ENCODE measurements at regions not wholly inside any gene's neighbourhood (a gene's known extent, or its start where the extent isn't known, plus 50 kb on each side); places are given as distances from the start of the nearest gene placed in this dataset.

DNA sequence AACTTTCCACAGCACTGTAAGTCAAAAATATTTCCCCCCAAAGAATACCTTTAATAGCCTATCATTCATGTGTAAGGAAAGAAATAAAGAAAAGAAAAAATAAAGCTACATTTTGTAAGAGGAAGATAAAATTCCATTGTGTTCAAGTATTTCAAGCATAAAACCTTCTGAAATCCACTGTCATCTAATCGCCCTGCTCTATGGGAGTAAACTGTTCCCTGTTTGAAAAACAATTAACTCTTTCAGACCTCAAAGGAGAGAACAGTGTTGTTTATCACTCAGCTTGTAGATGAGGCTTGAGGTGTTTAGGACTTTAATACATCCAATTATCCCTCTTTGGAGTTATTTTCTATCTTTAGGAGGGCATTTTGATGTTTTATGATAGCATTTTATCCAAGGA, 112.2 kb upstream of the REG3G start:
- no peaks in the 10 kb centered on the region for H3K4me1 Mint-ChIP-seq
- no peak for ATAC-seq (replicated peaks)
- no peak overlapping the region for H3K4me3 Mint-ChIP-seq
- DNase-seq: no peak
- no peaks in the 10 kb centered on the region for H3K27me3 Mint-ChIP-seq
- no peaks in the 10 kb centered on the region for H3K9me3 Mint-ChIP-seq
- no peak overlapping the region for H3K27ac Mint-ChIP-seq
- H3K36me3 Mint-ChIP-seq: no peaks in the 10 kb centered on the region

DNA sequence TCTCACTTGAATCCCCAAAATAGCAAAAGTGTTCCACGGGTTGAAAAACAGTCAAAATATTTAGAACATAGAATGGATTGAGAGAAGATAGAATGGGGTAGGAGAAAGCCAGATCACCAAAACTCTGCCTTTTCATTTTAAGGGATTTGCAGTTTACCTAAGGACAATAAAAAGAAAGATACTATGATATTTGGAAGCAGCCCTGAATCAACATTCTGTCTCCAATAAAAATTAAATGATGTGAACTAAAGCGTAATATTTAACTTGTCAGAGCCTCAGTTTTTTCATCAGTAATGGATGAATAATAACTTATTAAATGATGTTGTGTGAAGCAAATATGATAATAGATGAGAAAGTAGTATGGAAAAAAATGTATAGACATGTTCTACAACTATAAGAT, 100.2 kb upstream of the REG3G start:
- no peaks in the 10 kb centered on the region for H3K27me3 Mint-ChIP-seq
- H3K27ac Mint-ChIP-seq: no peak overlapping the region
- H3K36me3 Mint-ChIP-seq: no peaks in the 10 kb centered on the region
- H3K9me3 Mint-ChIP-seq: no peaks in the 10 kb centered on the region
- ATAC-seq (replicated peaks): no peak
- H3K4me3 Mint-ChIP-seq: no peak overlapping the region
- H3K4me1 Mint-ChIP-seq: no peaks in the 10 kb centered on the region
- DNase-seq: no peak

DNA sequence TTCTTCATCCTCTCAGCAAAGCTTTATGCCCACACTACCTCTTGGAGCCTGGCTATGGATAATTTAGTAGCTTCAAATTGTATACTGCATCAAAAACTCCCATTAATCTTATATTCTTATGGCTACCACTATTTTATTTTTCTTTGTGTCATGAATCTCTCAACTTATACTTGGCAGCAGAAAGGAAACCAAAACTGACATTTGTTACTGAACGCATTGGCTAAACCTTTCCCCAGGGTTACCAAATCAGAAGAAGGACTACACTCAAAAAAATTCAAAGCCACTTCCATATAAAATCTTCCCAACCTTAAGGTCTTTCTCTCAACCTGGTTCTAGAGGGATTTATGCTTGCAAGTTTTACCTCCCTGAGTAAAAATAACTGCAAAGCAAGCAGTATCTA, 97.0 kb upstream of the REG3G start:
- Mint-ChIP-seq H3K9me3 (peaks cover 0 to 4% of the 10 kb centered on the region in 2 donors), H3K27ac (no peak overlapping the region), H3K27me3 (no peaks in the 10 kb centered on the region), H3K4me3 (no peak overlapping the region), H3K4me1 (no peaks in the 10 kb centered on the region), H3K36me3 (no peaks in the 10 kb centered on the region)
- DNase-seq (no peak), ATAC-seq (replicated peaks) (no peak)

DNA sequence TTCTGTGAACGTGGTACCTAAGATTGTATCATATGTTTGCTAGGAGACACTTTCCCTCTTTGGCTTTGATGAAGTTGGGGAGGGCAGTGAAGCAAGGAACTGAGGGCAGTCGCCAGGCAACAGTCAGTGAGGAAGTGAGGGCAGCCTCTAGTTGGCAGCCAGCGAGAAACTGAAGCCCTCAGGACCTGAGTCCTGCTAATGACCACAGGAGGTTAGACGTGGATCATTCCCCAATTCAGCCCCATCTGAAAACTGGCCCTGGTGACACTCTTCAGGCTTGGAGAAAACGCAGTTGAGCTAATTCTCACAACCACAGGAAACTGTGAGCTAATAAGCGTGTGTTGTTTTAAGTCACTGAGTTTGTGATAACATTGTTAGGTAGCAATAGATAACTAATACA, 84.5 kb upstream of the REG3G start:
- DNase-seq (no peak), ATAC-seq (replicated peaks) (no peak)
- Mint-ChIP-seq H3K27ac (no peak overlapping the region), H3K9me3 (no peaks in the 10 kb centered on the region), H3K4me1 (no peaks in the 10 kb centered on the region), H3K4me3 (no peak overlapping the region), H3K27me3 (peaks cover 0 to 6% of the 10 kb centered on the region in 2 donors), H3K36me3 (no peaks in the 10 kb centered on the region)

DNA sequence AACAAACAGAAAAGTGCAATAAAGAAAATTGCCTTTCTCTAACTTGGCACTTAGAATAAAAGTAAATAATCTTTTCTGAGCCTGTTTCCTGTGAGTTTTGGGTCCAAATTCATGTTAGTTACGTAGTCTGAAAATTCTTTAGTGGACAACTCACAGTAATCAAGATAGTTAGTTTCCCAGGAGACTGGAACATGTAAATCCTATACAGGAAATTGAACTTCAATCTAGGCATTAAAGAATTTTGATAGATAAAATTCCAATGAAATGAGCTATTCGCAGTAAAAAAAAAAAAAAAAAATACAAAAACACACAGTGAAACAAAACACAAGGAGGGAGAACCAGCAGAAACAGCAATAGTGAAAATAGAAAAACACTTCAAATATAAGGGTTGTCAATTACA, 83.8 kb upstream of the REG3G start:
- H3K4me1 Mint-ChIP-seq: no peaks in the 10 kb centered on the region
- H3K27me3 Mint-ChIP-seq: peaks cover 0 to 6% of the 10 kb centered on the region in 2 donors
- H3K9me3 Mint-ChIP-seq: peaks cover 0 to 3% of the 10 kb centered on the region in 2 donors
- ATAC-seq (replicated peaks): no peak
- no peak for DNase-seq
- H3K27ac Mint-ChIP-seq: no peak overlapping the region
- H3K36me3 Mint-ChIP-seq: no peaks in the 10 kb centered on the region
- no peak overlapping the region for H3K4me3 Mint-ChIP-seq

DNA sequence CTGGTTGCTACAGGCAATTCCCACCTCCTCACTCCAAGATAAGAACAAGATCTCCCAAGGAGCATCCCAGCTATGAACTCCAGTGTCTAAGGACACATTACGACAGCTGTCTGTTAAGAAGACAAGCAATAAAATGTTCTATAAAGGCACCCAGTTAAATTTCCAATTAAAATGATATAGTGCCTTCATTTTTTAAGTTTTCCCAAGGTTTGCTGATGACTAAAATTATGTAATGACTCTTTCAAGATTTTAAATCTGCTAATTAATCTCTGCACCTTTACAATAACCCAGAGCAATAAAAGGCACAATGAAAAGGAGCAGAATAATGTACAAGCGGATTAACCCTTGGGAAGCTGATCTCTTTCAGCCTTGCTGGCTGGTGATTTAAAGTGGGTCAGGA, 61.6 kb upstream of the REG3G start:
- no peaks in the 10 kb centered on the region for H3K4me1 Mint-ChIP-seq
- peaks cover 13 to 21% of the 10 kb centered on the region in 2 donors for H3K27me3 Mint-ChIP-seq
- DNase-seq (no peak), ATAC-seq (replicated peaks) (no peak)
- H3K9me3 Mint-ChIP-seq: no peaks in the 10 kb centered on the region
- no peak overlapping the region for H3K27ac Mint-ChIP-seq
- no peak overlapping the region for H3K4me3 Mint-ChIP-seq
- H3K36me3 Mint-ChIP-seq: no peaks in the 10 kb centered on the region

DNA sequence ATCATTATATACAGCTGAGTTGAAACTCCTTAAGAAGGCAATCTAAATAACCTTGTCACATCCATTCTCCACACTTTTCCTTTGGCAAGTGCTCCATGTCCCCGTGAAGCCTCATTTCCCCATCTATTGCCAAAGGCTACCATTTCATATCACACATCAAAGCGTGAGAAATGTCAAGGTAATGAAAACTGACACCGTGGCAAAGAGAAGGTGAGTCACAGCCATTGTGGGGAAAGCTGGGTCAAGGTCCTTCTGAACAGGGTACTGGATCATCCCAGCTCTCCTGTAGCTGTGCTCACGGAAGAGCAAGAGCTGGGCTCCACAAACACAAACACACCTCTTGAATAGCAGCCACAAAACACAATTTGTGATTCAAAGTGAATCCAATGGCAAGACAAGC, 58.2 kb upstream of the REG3G start:
- no peak for DNase-seq
- Mint-ChIP-seq H3K4me3 (no peak overlapping the region), H3K9me3 (no peaks in the 10 kb centered on the region), H3K36me3 (no peaks in the 10 kb centered on the region), H3K4me1 (no peaks in the 10 kb centered on the region), H3K27me3 (peaks cover 13 to 24% of the 10 kb centered on the region in 2 donors), H3K27ac (no peak overlapping the region)
- no peak for ATAC-seq (replicated peaks)

DNA sequence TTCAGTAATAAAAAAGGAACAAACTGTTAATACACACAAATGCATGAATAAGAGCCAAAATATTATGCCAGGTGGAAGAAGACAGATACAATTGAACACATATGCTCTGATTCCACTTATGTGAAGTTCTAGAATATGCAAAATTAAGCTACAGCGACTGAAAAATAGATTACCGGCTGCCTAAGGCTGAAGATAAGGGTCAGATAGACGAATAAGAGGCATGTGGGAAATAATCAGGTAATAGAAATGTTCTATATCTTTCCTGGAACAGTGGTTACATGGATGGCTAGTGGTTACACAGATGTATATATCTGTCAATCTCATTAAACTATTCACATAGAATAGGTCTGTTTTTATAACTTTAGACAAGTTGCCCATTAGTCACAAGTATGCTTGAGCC, 51.9 kb upstream of the REG3G start:
- Mint-ChIP-seq H3K27me3 (peaks cover 3 to 11% of the 10 kb centered on the region in 2 donors), H3K27ac (no peak overlapping the region), H3K4me3 (no peak overlapping the region), H3K9me3 (peaks cover 0 to 4% of the 10 kb centered on the region in 2 donors), H3K36me3 (peaks cover 0 to 2% of the 10 kb centered on the region in 2 donors), H3K4me1 (peaks cover 9 to 17% of the 10 kb centered on the region in 2 donors)
- no peak for ATAC-seq (replicated peaks)
- no peak for DNase-seq

All from stimulated activated naive B cell treated with anti-CD40 and anti-IgM and Interleukin-4, amounts not matched to agents 10 μg/mL and 1 μg/mL and 100 μg/mL, for 72 hours (primary cell).